IMR-90 (cell line): ENCODE measurements at regions not wholly inside any gene's neighbourhood (a gene's known extent, or its start where the extent isn't known, plus 50 kb on each side); places are given as distances from the start of the nearest gene placed in this dataset.

Experiments used
- BHLHE40 ChIP-seq: fragments of 150-350 bp; IDR thresholded peaks from 2 replicates; pipeline ENCODE4 v1.6.1; 2016; ENCODE audit warnings: mild to moderate bottlenecking, low read depth, low read length
- CEBPB ChIP-seq: IDR thresholded peaks from 2 replicates; pipeline ENCODE4 v1.6.1; 2012; ENCODE audit warnings: low read depth, low read length, improper control_type of control experiment
- CHD1 ChIP-seq: IDR thresholded peaks from 2 replicates; pipeline ENCODE4 v1.6.1; 2012; ENCODE audit warnings: low read depth, low read length, improper control_type of control experiment
- FOS ChIP-seq: fragments of 150-350 bp; IDR thresholded peaks from 2 replicates; pipeline ENCODE4 v1.6.1; 2016; ENCODE audit warnings: low read depth, low read length
- MAFK ChIP-seq: IDR thresholded peaks from 2 replicates; pipeline ENCODE4 v1.6.1; 2012; ENCODE audit warnings: low read depth, low read length, improper control_type of control experiment
- MXI1 ChIP-seq: IDR thresholded peaks from 2 replicates; pipeline ENCODE4 v1.6.1; 2012; ENCODE audit warnings: low read depth, mild to moderate bottlenecking, low read length, moderate library complexity, borderline replicate concordance
- POLR2A ChIP-seq: IDR thresholded peaks from 2 replicates; pipeline ENCODE4 v1.6.1; 2012; ENCODE audit warnings: mild to moderate bottlenecking, low read depth, low read length
- RAD21 ChIP-seq: IDR thresholded peaks from 2 replicates; pipeline ENCODE4 v1.6.1; 2012; ENCODE audit warnings: low read length, improper control_type of control experiment
- RCOR1 ChIP-seq: IDR thresholded peaks from 2 replicates; pipeline ENCODE4 v1.6.1; 2012; ENCODE audit warnings: mild to moderate bottlenecking, low read length, improper control_type of control experiment; ENCODE audit not compliant: insufficient replicate concordance
- RFX5 ChIP-seq: IDR thresholded peaks from 2 replicates; pipeline ENCODE4 v1.8.0; 2012; ENCODE audit warnings: low read depth, mild to moderate bottlenecking, low read length, moderate library complexity
- SMC3 ChIP-seq: fragments of 150-350 bp; IDR thresholded peaks from 2 replicates; pipeline ENCODE4 v1.6.1; 2016; ENCODE audit warnings: low read depth, mild to moderate bottlenecking, antibody characterized with exemption, low read length, moderate library complexity
- TF ChIP-seq, protein P1 (sequence below): conservative IDR thresholded peaks from 2 replicates; pipeline ENCODE4 v1.5.1; 2012; ENCODE audit warnings: mild to moderate bottlenecking, low read depth, low read length, improper control_type of control experiment
- TF ChIP-seq, protein P2 (sequence below): fragments of 150-350 bp; IDR thresholded peaks from 2 replicates; pipeline ENCODE4 v1.6.1; 2017; ENCODE audit warnings: mild to moderate bottlenecking, antibody characterized with exemption, low read length, low read depth

DNA sequence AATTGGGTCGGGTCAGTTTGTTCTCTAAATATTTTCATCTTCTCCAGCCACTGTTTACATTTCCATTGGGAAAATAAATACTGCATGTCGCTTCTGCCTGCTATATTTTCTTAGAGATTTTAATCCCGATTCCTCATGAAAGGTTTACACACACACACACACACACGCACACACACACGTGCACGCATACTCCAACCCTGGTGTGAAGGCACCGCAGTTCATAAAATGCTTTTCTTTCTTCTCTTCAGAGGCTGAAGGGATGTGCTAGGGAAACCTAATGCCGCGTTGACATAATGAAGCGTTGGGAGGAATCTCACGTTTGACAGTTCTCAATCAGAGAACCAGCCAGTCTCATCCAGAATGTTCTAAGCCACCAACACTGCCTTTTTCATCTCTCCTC lies 222.9 kb upstream of the IRX3 start:
- TF ChIP-seq, protein P1, sequence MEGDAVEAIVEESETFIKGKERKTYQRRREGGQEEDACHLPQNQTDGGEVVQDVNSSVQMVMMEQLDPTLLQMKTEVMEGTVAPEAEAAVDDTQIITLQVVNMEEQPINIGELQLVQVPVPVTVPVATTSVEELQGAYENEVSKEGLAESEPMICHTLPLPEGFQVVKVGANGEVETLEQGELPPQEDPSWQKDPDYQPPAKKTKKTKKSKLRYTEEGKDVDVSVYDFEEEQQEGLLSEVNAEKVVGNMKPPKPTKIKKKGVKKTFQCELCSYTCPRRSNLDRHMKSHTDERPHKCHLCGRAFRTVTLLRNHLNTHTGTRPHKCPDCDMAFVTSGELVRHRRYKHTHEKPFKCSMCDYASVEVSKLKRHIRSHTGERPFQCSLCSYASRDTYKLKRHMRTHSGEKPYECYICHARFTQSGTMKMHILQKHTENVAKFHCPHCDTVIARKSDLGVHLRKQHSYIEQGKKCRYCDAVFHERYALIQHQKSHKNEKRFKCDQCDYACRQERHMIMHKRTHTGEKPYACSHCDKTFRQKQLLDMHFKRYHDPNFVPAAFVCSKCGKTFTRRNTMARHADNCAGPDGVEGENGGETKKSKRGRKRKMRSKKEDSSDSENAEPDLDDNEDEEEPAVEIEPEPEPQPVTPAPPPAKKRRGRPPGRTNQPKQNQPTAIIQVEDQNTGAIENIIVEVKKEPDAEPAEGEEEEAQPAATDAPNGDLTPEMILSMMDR, result no peak
- TF ChIP-seq, protein P2, sequence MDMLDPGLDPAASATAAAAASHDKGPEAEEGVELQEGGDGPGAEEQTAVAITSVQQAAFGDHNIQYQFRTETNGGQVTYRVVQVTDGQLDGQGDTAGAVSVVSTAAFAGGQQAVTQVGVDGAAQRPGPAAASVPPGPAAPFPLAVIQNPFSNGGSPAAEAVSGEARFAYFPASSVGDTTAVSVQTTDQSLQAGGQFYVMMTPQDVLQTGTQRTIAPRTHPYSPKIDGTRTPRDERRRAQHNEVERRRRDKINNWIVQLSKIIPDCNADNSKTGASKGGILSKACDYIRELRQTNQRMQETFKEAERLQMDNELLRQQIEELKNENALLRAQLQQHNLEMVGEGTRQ, result no peak
- TF ChIP-seq CHD1 (no peak), SMC3 (no peak), FOS (no peak), POLR2A (no peak), RAD21 (no peak), CEBPB (no peak), RFX5 (no peak), RCOR1 (no peak), BHLHE40 (no peak), MXI1 (no peak), MAFK (no peak)
